ENCODE measurements at regions not wholly inside any gene's neighbourhood (a gene's known extent, or its start where the extent isn't known, plus 50 kb on each side); places are given as distances from the start of the nearest gene placed in this dataset.
"Not testable (repeated sequence)": the region's sequence is repeated elsewhere in the genome, so short reads cannot be mapped to it uniquely, and the experiment has no call there.

- Mint-ChIP-seq H3K4me1 (ENCODE audit: low read depth) (no peaks in the 10 kb centered on the region), H3K4me3 (no peak overlapping the region), H3K36me3 (ENCODE audit: low read depth) (no peaks in the 10 kb centered on the region), H3K9me3 (no peaks in the 10 kb centered on the region), H3K27ac (no peak overlapping the region), H3K27me3 (peaks cover 2% of the 10 kb centered on the region)
- no peak for ATAC-seq
- DNase-seq = no peak
- no peak for TF ChIP-seq CTCF (IDR thresholded peaks at IDR 0.05)
- intact Hi-C loops (cut with micrococcal nuclease) = no loop called here
- POLR2A ChIA-PET = no interaction called here
- CTCF ChIA-PET = no interaction called here
These were observed 127.6 kb upstream of the UNC5B start for GRCh38 chr10:71084818-71085126.

GRCh38 chr10:71085689-71086438, 126.5 kb upstream of the UNC5B start:
- no peak overlapping the region for H3K4me3 Mint-ChIP-seq
- ChIA-PET CTCF (no interaction called here), POLR2A (no interaction called here)
- DNase-seq (no peak), ATAC-seq (no peak)
- no peaks in the 10 kb centered on the region for H3K4me1 Mint-ChIP-seq (ENCODE audit: low read depth)
- H3K27ac Mint-ChIP-seq = no peak overlapping the region
- no peak for TF ChIP-seq CTCF (IDR thresholded peaks at IDR 0.05)
- no peaks in the 10 kb centered on the region for H3K9me3 Mint-ChIP-seq
- no peaks in the 10 kb centered on the region for H3K36me3 Mint-ChIP-seq (ENCODE audit: low read depth)
- intact Hi-C loops (cut with micrococcal nuclease) = no loop called here
- peaks cover 8% of the 10 kb centered on the region for H3K27me3 Mint-ChIP-seq

- no peak for TF ChIP-seq CTCF (IDR thresholded peaks at IDR 0.05)
- no peak overlapping the region for H3K4me3 Mint-ChIP-seq
- no peak overlapping the region for H3K27ac Mint-ChIP-seq
- H3K9me3 Mint-ChIP-seq = no peaks in the 10 kb centered on the region
- no peaks in the 10 kb centered on the region for H3K36me3 Mint-ChIP-seq (ENCODE audit: low read depth)
- no peaks in the 10 kb centered on the region for H3K4me1 Mint-ChIP-seq (ENCODE audit: low read depth)
- ChIA-PET POLR2A (no interaction called here), CTCF (no interaction called here)
- no peak for DNase-seq
- no peak for ATAC-seq
- peaks cover 8% of the 10 kb centered on the region for H3K27me3 Mint-ChIP-seq
- intact Hi-C loops (cut with micrococcal nuclease) = no loop called here
These were observed 125.8 kb upstream of the UNC5B start for GRCh38 chr10:71086439-71087080.

GRCh38 chr10:71087622-71088021, 124.7 kb upstream of the UNC5B start:
- Mint-ChIP-seq H3K9me3 (no peaks in the 10 kb centered on the region), H3K36me3 (ENCODE audit: low read depth) (no peaks in the 10 kb centered on the region), H3K4me3 (no peak overlapping the region), H3K27ac (no peak overlapping the region), H3K4me1 (ENCODE audit: low read depth) (no peaks in the 10 kb centered on the region), H3K27me3 (peaks cover 8% of the 10 kb centered on the region)
- intact Hi-C loops (cut with micrococcal nuclease) = no loop called here
- POLR2A ChIA-PET = no interaction called here
- CTCF ChIA-PET = interaction anchor here (1.4 kb wide), 1 partner anchor 8 kb away, joined by 3 read pairs; no protein-coding TSS in a partner anchor
- DNase-seq = no peak
- no peak for ATAC-seq
- no peak for TF ChIP-seq CTCF (IDR thresholded peaks at IDR 0.05)

- no peak for TF ChIP-seq CTCF (IDR thresholded peaks at IDR 0.05)
- Mint-ChIP-seq H3K36me3 (ENCODE audit: low read depth) (no peaks in the 10 kb centered on the region), H3K4me3 (no peak overlapping the region), H3K9me3 (no peaks in the 10 kb centered on the region), H3K27me3 (peaks cover 8% of the 10 kb centered on the region), H3K4me1 (ENCODE audit: low read depth) (no peaks in the 10 kb centered on the region), H3K27ac (no peak overlapping the region)
- intact Hi-C loops (cut with micrococcal nuclease) = no loop called here
- no peak for DNase-seq
- ChIA-PET CTCF (interaction anchor here (1.4 kb wide), 1 partner anchor 8 kb away, joined by 3 read pairs; no protein-coding TSS in a partner anchor), POLR2A (no interaction called here)
- no peak for ATAC-seq
These were observed 124.3 kb upstream of the UNC5B start for GRCh38 chr10:71088054-71088453.

- POLR2A ChIA-PET; H3K4me1 Mint-ChIP-seq (ENCODE audit: low read depth); H3K9me3 Mint-ChIP-seq; intact Hi-C loops (cut with micrococcal nuclease); H3K4me3 Mint-ChIP-seq; H3K27ac Mint-ChIP-seq; DNase-seq; CTCF ChIA-PET; ATAC-seq; H3K36me3 Mint-ChIP-seq (ENCODE audit: low read depth); H3K27me3 Mint-ChIP-seq: not testable (repeated sequence)
These were observed 123.8 kb upstream of the UNC5B start for GRCh38 chr10:71088578-71088977.
